NCI-H226 (cell line): ENCODE measurements at regions not wholly inside any gene's neighbourhood (a gene's known extent, or its start where the extent isn't known, plus 50 kb on each side); places are given as distances from the start of the nearest gene placed in this dataset.

ENCODE experiments used
- DNase-seq: peaks from one replicate; pipeline ENCODE4 v3.0.0-alpha.2; 2015

DNA sequence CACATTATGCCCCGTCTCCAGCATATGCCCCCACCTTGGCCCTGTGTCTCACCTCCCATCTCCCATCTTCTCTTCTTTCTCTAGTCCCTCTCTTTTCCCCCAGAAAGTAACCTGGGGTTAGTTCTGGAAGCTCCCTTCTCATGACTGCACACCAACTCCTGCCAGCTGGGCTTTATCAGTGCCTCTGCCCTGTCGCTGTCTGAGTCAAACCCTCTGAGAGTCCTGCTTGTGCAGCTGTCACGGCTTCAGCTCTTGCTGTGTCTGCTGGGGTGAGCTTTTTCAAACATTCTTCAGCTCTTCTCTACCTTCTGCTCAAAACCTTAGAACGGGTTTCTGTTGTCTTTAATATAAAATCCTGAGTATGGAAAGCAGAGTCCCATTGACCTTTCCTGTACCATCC is 304.5 kb upstream of the B3GAT1 start:
- DNase-seq: no peak

DNA sequence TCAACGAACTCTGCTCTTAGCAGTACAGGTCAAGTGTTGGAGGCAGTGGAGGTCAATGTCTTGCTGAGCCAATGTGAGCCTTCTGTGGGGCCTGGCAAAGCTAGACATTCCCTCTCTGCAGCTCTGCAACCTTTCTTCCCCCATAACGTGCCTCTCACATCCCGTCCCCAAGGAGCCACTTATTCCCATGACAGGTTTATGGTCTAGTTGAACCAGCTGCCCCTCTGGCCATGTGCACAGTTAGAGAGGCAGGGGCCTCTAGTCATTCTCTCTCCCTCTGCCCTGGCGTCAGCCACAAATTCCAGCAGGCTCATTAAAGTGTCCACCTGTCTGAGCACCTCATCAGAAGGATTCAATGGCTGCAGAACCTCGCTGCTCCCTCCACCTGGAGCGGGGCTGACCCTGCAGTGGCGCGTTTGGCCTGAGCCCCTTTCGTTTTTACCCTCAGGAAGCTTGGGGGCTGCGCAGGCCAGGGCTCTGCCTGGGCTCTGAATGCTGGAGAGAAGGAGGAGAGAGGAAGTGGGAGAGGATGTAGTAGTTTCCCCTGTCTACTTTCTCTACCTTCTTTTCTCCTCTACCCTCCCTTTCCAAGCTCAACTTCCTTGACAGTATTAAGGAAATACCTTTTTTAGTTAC is 302.1 kb upstream of the B3GAT1 start:
- no peak for DNase-seq

DNA sequence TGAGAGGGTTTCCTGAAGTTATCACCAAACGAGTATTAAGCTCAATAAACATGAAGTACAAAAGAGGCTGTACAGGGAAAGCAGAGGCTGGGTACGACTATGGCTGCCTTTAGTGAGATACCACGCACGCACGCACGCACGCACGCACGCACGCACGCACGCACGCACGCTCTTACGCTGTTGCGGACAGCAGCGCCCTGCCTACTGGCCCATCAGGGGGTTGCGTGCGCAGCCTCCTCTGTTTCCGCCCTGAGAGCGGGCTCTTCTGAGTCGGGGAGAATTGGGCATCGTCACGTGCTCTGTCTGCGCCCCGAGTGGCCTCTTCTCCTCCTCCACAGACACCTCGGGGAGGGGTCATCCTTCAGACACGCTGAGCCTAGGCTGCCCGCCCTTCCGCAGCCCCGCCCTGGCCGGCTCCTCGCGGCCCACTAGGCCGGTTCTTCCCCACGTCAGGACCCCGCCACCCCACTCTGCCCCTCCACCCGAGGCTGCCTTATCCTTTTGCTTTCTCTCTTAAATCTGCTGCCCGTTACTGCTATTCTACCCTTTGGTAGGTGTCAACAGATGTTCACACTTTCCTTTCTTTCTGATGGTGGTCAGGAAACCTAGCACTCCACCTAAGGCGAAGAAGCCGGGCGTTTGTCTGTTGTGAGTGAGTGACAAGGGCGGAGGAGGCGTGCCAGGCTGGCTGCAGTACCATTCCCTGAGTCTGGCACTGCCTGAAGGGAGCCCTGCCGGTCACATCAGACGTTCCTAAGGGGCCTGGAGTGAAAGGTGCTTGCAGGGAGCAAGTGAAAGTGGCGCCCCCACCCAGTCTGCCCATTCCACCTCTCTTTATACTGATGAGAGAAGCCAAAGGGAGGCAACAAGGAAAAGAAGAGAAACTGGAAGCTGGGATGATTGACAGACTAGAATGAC is 300.4 kb upstream of the B3GAT1 start:
- no peak for DNase-seq

DNA sequence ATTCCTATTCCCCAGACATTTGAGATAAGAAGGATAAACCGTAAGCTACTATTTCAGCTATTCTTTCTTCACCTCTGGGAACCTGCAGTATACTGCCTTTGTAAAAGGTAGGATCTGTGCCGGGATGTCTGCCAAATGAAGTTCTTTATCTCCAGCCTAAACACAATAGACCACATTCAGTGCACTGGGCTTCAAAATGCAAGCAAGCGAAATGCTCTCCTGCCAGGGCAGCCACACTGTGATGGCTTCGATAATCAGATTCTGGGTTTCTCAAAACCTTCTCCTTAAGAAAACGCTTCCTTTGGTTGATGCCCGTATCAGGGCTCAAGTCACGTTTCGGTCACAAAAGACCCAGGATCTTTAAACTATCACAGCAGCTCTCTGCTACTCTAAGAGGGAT is 299.5 kb upstream of the B3GAT1 start:
- DNase-seq: no peak

DNA sequence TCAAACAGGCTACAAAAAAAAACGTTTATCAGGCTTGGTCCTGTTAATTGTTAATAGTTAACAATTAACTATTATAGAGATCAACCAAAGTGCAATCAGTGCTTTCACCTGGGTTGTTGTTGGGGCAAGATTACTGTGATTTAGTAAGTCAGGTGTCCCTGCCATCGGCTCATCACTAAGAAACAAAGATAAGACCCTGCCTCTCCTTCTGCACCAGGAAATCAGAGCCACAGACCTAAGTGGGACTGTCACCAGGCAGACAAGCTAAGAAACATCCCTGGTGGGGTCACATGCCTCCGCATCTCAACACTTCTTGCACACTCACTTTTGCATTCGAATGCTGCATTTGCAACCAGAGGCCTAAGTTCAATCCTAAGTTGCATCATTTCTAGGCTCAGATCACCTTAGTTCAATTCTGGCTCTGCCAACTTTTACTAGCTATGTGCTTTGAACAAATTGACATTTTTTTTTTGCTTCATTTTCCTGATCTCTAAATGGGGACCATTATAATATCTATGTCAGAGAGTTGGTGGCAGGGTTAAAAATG is 298.9 kb upstream of the B3GAT1 start:
- DNase-seq: no peak

DNA sequence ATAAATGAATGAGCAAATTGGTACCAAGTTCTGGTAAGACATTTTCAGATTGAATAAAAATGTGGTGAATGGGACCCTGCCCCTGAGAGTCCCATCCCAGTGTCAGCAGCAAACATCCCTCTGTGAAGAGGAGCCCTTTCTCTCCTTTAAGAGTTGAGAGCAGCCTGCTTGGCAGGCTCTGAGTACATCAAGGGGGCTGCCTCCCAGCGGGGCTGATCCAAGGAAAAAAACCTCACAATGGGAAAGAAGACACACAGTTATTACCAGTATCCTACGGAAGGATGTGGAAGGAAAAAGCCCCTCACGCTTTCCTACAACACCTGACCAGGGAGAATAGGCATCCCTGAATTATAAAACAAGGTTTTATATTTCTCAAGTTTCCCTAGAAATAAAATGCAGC is 293.8 kb upstream of the B3GAT1 start:
- DNase-seq: no peak

DNA sequence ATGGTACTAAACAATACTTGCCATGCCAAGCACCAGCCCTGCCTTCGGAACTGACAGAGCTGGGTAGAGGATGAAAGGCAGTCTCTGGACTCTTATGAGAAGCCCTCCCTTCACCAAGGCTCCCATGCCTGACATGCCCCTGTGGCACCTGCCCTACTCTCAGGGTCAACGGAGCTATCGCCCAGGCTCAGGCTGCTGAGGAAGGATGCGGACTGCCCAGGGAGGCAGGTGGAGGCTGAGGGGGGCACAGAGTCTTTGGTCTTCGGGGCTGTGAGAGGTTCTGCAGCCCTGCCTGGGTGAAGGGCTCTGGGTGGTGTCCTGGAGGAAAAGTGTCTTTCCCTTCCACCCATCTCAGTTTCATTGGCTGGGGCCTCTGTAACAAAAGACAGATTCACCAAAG is 290.8 kb upstream of the B3GAT1 start:
- DNase-seq: no peak

DNA sequence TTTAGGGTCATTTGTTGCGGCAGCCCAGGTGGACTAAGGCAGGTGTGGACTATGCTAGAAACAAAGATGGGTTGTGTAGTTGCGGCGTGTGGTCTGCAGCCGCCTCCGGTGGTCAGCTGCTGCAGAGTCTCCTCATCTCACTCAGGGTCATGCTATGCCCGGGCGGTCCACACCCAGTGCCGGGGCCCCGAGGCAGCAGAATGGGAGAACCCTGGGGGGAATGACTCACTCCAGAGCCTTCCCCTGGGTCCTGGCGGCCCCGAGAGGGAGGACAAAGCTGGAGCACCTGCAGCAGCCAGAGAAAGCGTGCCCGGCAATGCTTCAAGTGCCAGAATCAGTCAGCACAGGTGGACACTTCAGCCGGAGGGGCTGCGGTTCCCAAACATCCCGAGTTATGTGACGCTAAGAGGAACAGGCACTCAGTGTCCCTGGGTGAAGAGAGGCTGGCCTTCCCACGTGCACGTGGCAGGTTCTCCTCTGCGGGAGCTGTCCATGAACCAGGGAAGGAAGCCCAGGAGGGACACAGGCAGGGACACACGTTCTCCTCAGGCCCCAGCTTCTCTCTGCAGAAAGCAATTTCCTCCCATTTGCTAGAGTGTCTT is 289.6 kb upstream of the B3GAT1 start:
- DNase-seq: no peak

DNA sequence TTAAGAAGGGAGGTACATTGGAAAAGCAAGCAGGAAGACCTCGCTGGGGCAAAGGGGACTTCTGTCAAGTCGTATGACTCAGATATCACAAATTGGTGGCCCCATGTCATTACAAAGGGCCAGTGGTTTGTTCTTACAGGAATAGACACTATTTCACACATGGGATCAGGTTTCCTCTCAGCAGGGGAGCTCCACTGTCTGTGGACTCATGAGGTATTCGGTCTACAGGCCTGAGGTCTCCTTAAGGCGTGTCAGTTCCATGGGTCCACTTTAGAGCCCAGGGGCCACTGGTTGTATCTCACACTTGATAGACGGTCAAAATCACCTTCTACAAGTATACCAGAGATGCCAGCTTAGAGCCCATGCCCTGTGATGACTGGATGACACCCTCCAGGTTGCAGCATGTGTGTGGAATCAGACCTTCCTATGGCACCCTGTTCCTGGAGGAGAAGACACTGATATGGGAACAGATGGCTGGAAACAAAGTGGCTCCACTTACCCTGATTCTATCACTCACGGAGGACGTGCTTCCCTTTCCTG is 288.1 kb upstream of the B3GAT1 start:
- no peak for DNase-seq

DNA sequence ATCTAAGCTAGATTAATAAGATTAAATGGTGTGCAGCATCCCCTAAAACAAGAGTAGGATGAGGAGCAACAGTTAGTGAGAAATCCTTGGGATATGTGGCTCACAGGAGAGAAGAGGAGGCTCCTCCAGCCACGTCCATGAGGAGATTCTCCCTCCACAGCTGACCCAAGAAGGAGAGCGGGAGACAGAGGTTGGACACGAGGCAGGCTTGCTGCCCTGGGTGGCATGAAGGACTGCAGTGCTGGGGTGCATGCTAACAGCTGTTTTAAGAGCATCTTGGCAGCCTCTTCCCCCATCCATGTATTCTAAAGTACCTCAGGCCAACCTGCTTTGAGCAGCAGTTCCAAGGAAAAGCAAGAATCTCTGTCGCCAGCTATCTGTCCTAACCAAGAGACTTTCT is 284.4 kb upstream of the B3GAT1 start:
- DNase-seq: no peak

DNA sequence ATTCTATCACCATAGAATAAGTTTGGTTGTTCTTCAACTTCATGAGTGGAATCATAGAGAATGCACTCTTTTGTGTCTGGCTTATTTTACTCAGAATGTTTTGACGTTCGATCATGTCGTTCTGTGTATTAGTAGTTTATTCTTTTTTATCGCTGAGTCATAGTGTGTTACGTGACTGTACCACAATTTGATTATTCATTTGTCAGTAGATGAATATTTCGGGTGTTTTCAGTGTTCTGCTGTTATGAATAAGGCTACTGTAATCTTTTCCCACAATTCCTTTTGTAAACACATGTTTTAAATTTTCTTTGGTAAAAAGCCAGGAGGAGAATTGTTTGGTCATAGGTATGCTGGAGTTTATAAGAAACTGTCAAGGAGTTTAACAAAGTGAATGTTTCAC is 279.9 kb upstream of the B3GAT1 start:
- DNase-seq: no peak

DNA sequence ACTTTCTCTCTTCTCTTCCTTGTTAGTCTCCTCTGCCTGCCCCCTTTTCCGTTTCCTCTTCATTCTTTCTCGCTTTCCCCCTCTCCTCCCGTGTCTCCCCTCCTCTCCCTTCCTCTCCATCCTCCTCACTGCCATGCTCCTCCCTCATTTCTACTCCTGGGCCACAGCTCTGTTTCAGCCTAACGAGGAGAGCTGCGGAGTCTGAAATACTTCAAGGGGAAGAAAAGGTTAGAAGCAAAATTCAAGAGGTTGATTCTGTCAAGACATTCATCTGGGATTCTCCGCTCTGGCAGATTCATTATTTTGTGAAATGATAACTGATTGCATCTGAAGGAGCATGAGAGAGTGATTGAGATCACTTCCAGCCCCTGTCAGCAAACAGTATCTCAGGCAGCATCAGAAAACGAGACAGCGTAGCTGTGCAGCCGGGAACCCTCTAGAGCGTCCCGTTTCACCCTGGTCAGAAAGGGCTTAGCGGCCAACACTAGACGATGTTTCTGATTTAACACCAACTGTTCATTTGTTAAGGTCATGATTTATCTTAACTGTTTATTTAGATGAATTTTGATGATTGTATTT is 279.3 kb upstream of the B3GAT1 start:
- DNase-seq: no peak

DNA sequence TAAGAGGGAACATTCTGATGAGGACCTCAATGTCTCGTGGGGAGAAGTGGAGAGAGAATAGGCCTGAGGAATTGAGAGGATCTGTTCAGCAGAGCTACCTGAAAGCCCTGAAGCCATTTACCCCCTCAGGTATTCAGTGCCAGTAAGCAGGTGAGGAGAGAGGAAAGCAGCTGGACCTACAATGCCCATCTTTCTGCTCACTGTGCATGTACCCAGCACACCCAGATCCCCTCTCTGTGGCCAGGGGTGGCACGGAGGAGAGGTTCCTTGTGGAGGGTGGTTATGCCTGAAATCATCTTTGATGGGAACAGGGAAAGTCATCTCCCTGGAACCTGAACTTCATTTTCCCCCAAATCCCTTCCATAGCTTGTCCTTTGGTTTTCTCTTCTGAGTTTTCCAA is 277.8 kb upstream of the B3GAT1 start:
- DNase-seq: no peak

DNA sequence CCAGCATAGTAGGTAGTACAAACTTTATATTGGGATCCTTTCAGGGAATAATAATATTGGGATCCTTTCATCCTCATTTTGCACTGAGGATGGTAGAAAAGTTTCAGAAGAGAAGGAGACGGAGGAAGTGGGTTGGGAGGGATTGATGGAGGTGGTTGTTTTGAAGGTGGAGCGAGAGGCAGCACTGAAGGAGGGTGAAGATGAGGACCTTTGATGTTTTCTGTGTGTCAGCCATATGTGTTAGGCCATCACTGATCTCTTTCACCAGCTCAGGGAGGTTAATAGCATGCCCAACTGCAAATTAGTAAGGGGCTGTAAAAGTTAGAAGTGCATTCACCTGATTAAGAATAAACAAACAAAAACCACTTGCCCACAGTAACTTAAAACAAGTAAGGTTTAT is 275.5 kb upstream of the B3GAT1 start:
- DNase-seq: no peak

DNA sequence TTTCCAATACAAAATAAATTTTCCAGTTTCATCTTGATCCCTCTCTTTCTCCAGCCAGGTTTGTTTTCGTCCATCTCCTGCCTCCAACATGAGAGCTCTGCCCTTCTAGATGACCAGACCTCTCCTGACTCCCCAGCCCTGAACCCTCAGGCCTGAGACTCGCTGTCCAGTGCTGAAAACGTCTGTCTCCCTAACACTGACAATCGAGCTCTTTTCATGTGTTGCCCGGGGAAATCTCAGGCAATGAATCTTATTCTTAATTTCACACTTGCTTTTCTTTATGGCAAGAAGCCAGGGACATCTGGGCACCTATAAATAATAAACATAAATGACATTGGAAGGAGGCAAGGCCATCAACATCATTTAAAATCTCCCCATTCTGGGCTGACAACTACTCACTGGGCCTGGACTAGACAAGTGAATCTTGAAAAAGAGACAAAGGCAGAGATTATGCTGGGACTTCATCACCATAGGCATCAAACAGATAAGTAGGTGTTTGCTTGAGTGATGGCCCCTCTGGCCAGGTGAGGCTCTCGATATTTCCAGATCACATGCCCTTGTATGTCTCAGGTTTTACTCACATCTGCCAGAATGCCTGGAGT is 274.5 kb upstream of the B3GAT1 start:
- DNase-seq: no peak

DNA sequence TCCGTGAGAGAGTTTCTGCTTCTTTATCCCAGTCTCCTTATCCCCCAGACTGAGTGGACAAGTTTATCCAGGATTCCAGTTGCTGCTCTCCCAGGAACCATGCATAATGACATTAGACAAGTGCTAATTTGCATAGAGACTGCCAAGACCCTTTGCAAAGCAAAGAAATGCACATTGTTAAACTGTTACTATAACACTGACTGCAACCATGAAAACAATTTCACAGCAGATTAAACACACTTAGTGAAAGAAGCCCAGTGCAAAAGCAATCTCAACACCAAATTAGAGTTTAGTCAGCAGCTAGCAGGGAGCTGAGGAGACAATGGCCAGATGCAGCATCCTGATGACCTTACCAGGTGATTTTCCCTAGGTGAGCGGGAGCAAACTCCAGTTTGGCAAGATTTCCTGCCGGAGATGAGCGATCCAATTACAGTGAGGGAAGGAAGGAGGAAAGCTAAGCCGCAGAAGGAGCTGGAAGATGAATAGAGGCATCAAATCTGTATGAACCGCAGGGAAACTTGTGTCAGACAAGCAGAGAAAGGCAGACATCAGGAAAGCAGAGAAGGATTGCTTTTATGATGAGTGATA is 273.8 kb upstream of the B3GAT1 start:
- no peak for DNase-seq

DNA sequence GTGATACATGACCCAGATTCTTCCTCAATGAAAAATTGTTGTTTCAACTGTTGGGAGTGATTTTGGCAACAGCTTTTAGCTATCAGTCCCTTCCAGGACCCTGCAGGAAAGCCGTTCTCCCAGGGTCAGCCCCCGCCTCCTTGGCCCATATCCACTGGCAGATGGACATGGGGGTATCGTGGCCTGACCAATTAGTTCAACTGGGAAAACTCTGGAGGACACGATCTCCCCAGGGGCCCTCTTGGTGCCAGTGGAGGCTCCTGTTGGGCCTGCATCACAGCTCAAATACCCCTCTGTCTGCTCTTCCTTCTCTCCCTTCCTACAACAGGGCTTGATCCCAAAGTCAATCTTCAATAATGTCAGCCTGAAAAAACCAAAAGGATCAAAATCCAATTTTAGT is 272.5 kb upstream of the B3GAT1 start:
- DNase-seq: no peak

DNA sequence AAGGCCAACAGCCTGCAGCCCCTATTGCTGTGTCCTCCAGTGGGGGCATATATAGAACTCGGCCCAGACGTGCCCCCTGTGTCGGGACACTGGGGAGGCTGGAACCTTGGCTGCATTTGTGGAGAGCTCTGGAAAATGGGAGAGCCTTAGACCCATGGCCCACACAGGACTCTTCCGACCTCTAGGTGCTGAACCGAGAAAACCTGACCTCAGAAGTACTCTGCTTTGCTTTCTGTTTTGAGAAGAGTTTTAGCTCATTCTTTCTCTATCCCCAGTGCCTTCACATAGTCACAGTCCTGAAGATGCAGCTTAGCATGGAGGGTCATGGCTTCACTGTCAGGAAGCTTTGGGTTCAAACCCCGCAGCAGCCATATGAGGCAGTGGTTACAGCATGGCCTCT is 271.8 kb upstream of the B3GAT1 start:
- no peak for DNase-seq

DNA sequence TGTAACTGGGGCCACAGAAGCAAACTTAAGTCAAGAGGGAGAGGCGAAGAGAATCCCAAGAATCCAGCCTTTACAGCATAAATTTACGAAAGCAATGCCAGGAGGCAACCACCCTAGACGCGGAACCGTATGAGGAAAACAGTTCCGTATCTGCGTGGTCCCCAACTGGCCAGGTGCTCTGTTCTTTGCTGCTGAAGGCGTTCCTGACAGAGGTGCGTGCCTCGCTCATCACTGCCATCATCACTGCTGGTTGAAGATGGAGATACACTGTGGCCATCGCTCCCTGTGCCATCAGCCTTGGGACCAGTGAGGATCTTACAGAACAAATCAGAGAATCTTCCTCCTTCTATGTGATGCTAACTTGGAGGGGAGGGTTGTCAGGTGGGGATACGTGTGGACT is 270.5 kb upstream of the B3GAT1 start:
- no peak for DNase-seq

DNA sequence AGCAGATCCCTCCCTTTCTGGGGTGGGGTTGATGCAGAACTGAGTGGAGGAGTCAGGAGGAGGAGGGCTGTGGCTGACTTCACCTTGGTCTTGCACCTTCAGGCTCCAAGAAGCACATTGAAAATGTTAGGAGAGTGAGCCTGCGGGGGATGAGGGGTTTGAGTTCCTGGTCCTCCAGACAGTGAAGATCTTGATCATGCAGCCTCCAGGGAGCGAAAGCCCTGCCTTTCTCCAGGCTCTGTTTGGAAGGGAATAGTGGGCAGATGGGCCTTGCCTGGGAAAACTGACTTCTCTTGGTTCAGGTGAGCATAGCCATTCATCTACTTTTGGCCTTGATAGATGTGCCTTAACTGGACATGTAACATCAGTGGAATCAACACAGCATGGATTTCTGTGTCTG is 267.6 kb upstream of the B3GAT1 start:
- no peak for DNase-seq

DNA sequence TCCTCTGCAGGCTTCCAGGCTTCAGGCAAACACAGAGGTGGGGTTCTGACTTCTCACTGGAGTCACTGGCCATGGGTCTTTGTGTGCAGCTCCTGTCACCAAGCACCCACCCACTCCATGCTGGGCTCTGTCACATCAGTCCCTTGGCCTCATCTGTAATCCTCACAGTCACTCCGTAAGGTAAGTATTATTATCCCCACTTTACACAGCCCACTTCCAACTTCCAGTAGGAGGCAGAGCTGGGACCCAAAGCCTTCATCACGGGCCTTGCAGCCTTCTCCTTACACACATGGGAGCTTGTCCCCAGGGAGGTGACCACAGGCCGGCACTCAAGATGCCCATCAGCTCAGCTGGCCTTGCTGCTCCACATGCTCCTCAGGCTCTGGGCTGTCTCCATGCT is 266.7 kb upstream of the B3GAT1 start:
- no peak for DNase-seq

DNA sequence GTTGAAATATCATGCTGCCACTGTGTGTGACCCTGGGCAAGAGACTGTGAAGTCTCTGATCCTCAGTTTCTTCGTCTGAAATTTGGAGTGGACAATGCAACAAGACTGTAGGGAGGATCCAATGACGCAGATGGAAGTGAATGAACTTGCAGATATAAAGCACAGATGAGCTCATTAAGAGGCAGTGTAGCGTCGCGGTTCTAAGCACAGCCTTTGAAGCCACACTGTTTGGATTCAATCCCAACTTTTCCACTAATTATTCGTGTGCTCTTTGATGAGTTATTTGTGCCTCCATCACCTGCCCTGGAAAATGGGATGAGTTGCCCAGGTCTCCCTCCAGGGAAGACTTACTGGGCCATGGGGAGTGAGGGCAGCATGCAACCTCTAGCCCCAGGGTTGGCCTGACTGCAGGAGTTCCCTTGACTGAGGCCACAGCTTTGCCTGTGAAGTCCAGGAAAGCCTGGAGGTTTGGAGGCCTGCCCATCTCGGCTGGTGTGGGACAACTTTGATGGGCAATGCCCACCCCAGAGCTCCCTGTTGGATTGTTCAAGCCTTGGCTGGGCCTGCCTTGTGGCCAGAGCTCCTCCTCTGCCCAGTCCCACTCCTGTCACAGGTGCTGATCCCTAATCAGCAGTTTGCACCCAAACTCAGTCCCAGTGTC is 266.0 kb upstream of the B3GAT1 start:
- no peak for DNase-seq
